Keratinocyte (primary cell): ENCODE measurements at regions not wholly inside any gene's neighbourhood (a gene's known extent, or its start where the extent isn't known, plus 50 kb on each side); places are given as distances from the start of the nearest gene placed in this dataset.

Experiments
- DNase-seq: peaks from one replicate; pipeline ENCODE4 v3.0.0-alpha.2; 2011; ENCODE audit warnings: low read depth, missing footprints, low spot score
- FAIRE-seq: peaks from 2 replicates; lab custom pipeline; 2011; peaks lifted over from hg19 to GRCh38; lab: Jason Lieb, UNC
- H2AFZ ChIP-seq: 2 replicates; pipeline ENCODE4 v1.6.0; 2012; ENCODE audit warnings: low read length, control low read depth, inconsistent platforms; ENCODE audit not compliant: control insufficient read depth
- H3K27ac ChIP-seq: 2 replicates; pipeline ENCODE4 v1.5.1; 2011; ENCODE audit warnings: low read length; ENCODE audit not compliant: control insufficient read depth, insufficient read depth
- H3K27me3 ChIP-seq: 3 replicates; pipeline ENCODE4 v1.6.0; 2011; ENCODE audit warnings: low read length; ENCODE audit not compliant: control insufficient read depth, insufficient read depth; ENCODE audit errors: extremely low read depth
- H3K36me3 ChIP-seq, 2 experiments: 2 replicates in 1 of 2; 3 replicates in 1 of 2; pipeline ENCODE4 v1.5.1; 2011; ENCODE audit warnings: low read length in 2 of 2, mild to moderate bottlenecking in 1 of 2; ENCODE audit not compliant: control insufficient read depth in 2 of 2, insufficient read depth in 2 of 2; ENCODE audit errors: extremely low read depth in 1 of 2
- H3K4me1 ChIP-seq: 3 replicates; pipeline ENCODE4 v1.5.1; 2011; ENCODE audit warnings: low read length; ENCODE audit not compliant: control insufficient read depth, insufficient read depth; ENCODE audit errors: extremely low read depth
- H3K4me2 ChIP-seq: 3 replicates; pipeline ENCODE4 v1.6.0; 2011; ENCODE audit warnings: low read depth, low read length; ENCODE audit not compliant: control insufficient read depth, insufficient read depth; ENCODE audit errors: extremely low read depth
- H3K4me3 ChIP-seq, 3 experiments: fragments of 200-600 bp in 1 of 3; sonication (generic) in 1 of 3; 2 replicates in 2 of 3; 3 replicates in 1 of 3; pipeline ENCODE4 v1.5.1; 2011 to 2016; ENCODE audit warnings: low read length in 3 of 3, mild to moderate bottlenecking in 3 of 3, control low read depth in 2 of 3, inconsistent platforms in 1 of 3, low read depth in 1 of 3, mixed read lengths in 1 of 3, mixed run types in 1 of 3, moderate library complexity in 1 of 3; ENCODE audit not compliant: control insufficient read depth in 2 of 3, insufficient read depth in 2 of 3; ENCODE audit errors: extremely low read depth in 1 of 3
- H3K79me2 ChIP-seq: 2 replicates; pipeline ENCODE4 v1.6.0; 2012; ENCODE audit warnings: low read length; ENCODE audit not compliant: control insufficient read depth, insufficient read depth
- H3K9ac ChIP-seq: 3 replicates; pipeline ENCODE4 v1.6.0; 2011; ENCODE audit warnings: low read length; ENCODE audit not compliant: control insufficient read depth, insufficient read depth; ENCODE audit errors: extremely low read depth
- H3K9me1 ChIP-seq: 3 replicates; pipeline ENCODE4 v1.6.0; 2011; ENCODE audit warnings: low read length; ENCODE audit not compliant: control insufficient read depth, insufficient read depth; ENCODE audit errors: extremely low read depth
- H3K9me3 ChIP-seq: 2 replicates; pipeline ENCODE4 v1.5.1; 2012; ENCODE audit warnings: low read depth, low read length; ENCODE audit not compliant: control insufficient read depth
- H4K20me1 ChIP-seq: 3 replicates; pipeline ENCODE4 v1.6.0; 2011; ENCODE audit warnings: low read length; ENCODE audit not compliant: control insufficient read depth, insufficient read depth; ENCODE audit errors: extremely low read depth
- CTCF ChIP-seq, 3 experiments: IDR thresholded peaks in 1 of 3; conservative IDR thresholded peaks in 1 of 3; optimal IDR thresholded peaks in 1 of 3; 2 replicates in 2 of 3; 3 replicates in 1 of 3; pipeline versions ENCODE3 to v1.5.1; 2011; ENCODE audit warnings: low read length in 3 of 3, mild to moderate bottlenecking in 3 of 3, moderate library complexity in 2 of 3, control low read depth in 1 of 3, inconsistent platforms in 1 of 3; ENCODE audit not compliant: insufficient read depth in 2 of 3; ENCODE audit errors: extremely low read depth in 1 of 3
- EZH2 ChIP-seq: IDR thresholded peaks from one replicate; pipeline ENCODE4 v1.6.1; 2012; ENCODE audit warnings: inconsistent platforms, mild to moderate bottlenecking, low read length, moderate library complexity
- dilution Hi-C: fragments of 300-500 bp; cut with MboI; formaldehyde crosslinking; loops from one replicate; pipeline ENCODE4 v1.7.0; 2020; ENCODE audit warnings: low sequenced_read_pairs; ENCODE audit not compliant: extremely low pct_ligation_motif_present

GRCh38 chr5:173696216-173696615 is 79.8 kb upstream of the BOD1 start:
- no peak for DNase-seq
- no peaks in the 10 kb centered on the region for H3K79me2 ChIP-seq
- H3K9ac ChIP-seq, result no peak overlapping the region
- no peak overlapping the region for H3K4me3 ChIP-seq
- no peaks in the 10 kb centered on the region for H3K9me3 ChIP-seq
- no peak for FAIRE-seq
- H3K4me1 ChIP-seq, result no peaks in the 10 kb centered on the region
- H3K27ac ChIP-seq, result no peak overlapping the region
- dilution Hi-C loops, result no loop called here
- no peaks in the 10 kb centered on the region for H3K9me1 ChIP-seq
- H2AFZ ChIP-seq, result no peak overlapping the region
- H3K36me3 ChIP-seq, result no peaks in the 10 kb centered on the region
- TF ChIP-seq EZH2 (no peak), CTCF (optimal IDR thresholded peaks at IDR 0.05 in 1 of 3, IDR thresholded peaks at IDR 0.05 in 1 of 3, conservative IDR thresholded peaks at IDR 0.05 in 1 of 3; ENCODE audit: extremely low read depth in 1 of 3, insufficient read depth in 2 of 3, low read length in 3 of 3) (no peak)
- no peak overlapping the region for H3K4me2 ChIP-seq
- H4K20me1 ChIP-seq, result no peaks in the 10 kb centered on the region
- no peaks in the 10 kb centered on the region for H3K27me3 ChIP-seq

- H3K9ac ChIP-seq, result no peak overlapping the region
- H3K4me2 ChIP-seq, result no peak overlapping the region
- H3K4me3 ChIP-seq, result no peak overlapping the region
- TF ChIP-seq CTCF (optimal IDR thresholded peaks at IDR 0.05 in 1 of 3, IDR thresholded peaks at IDR 0.05 in 1 of 3, conservative IDR thresholded peaks at IDR 0.05 in 1 of 3; ENCODE audit: extremely low read depth in 1 of 3, insufficient read depth in 2 of 3, low read length in 3 of 3) (no peak), EZH2 (no peak)
- H4K20me1 ChIP-seq, result no peaks in the 10 kb centered on the region
- H3K9me3 ChIP-seq, result no peaks in the 10 kb centered on the region
- H3K36me3 ChIP-seq, result no peaks in the 10 kb centered on the region
- no peak overlapping the region for H3K27ac ChIP-seq
- no peak for DNase-seq
- no peaks in the 10 kb centered on the region for H3K79me2 ChIP-seq
- no peaks in the 10 kb centered on the region for H3K4me1 ChIP-seq
- dilution Hi-C loops, result no loop called here
- no peaks in the 10 kb centered on the region for H3K27me3 ChIP-seq
- H3K9me1 ChIP-seq, result no peaks in the 10 kb centered on the region
- no peak for FAIRE-seq
- H2AFZ ChIP-seq, result no peak overlapping the region
These were observed 81.6 kb upstream of the BOD1 start for GRCh38 chr5:173697931-173698579.
